ENCODE measurements at regions not wholly inside any gene's neighbourhood (a gene's known extent, or its start where the extent isn't known, plus 50 kb on each side); places are given as distances from the start of the nearest gene placed in this dataset.

- no peak for TF ChIP-seq CTCF (IDR thresholded peaks at IDR 0.05; ENCODE audit: borderline replicate concordance, extremely low read depth, low read length, poor library complexity, severe bottlenecking)
- no peak for TF ChIP-seq EZH2 (IDR thresholded peaks at IDR 0.05; ENCODE audit: borderline replicate concordance, low read depth, low read length, severe bottlenecking)
These were observed 139.4 kb upstream of the ID4 start for GRCh38 chr6:19697744-19698290.
